ENCODE measurements at regions not wholly inside any gene's neighbourhood (a gene's known extent, or its start where the extent isn't known, plus 50 kb on each side); places are given as distances from the start of the nearest gene placed in this dataset.

DNA sequence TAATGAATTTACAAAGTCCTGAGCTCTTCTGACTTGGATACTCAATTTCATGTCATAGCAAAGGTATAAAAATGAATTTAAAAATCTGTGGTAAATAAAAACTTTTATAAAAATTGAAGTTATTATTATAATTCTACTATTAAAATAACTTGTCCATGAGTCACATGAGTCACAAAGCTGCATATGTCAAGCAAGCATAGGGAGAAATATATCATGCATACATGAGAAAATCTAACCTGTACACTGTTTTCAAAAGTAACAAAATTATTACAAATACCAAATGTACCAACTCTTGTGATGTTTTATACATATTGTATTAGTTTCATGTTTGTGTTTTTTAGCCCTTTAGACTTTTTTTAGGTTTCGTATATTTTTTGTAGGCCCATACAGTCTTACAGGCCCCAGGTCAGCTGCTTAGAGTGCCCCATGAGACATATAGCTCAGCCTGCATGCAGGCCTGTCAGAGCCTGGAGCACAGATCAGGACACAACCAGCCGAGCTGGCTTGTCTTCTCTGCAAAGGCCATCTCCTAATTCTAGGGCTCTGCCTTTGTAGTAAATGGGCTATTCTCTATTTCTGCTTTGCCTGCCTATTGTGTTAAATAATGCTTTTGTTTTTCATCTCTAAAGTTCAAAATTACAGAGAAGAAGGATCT lies 818.7 kb upstream of the TENM3 start:
- no peak for DNase-seq

DNA sequence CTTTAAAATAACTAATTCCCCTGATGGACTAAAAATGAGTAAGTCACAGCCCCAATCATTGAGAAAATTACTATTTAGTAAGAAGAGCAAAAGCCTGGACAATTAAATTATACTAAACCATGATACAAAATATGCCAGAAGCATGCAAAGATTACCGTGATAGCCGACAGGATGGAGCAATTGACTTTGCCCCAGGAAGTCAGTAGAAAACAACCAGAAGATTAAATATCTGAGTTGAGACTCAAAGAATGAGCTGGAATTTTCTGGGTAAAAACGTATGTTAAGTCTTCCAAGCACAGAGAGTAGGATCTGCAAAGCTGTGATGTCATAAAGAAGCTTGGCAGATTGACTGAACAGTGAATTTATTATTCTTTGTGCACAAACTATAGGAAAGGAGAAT lies 816.1 kb upstream of the TENM3 start:
- no peak for DNase-seq

DNA sequence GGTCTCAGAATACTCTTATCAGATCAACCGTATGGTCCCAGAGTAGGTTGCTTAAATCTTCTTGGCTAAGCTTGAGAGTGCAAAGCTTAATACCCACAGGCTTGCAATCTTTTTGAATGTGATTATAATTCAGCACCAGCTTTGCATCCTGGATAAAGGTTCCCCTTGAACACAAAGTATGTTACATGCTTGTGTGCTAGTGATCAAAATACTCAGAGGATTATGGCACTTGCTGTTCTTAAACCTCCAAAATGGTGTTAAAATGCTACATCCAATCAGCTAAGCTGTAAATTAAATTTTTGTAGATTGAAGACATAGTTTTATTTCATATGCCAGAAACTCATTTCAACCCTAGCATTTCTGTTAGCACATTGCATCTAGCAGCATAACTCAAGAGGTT lies 812.2 kb upstream of the TENM3 start:
- DNase-seq: no peak

DNA sequence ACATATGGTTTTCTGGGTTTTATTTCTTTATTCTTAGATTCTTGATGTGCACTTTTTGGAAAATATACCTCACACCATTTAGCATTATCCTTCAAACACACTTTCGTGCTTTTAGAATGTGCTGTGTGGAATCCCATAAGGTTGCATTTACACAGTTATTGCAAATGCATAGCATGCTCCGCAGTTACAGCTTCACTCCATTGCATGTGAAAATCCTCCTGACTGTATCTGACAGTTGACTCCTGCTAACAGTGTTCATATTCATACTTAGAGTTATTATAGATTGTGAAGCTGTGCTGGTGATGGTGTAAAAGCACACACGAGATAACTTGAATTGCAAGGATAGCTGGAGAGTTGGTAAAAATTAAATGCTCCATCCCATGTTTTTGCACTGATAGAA lies 811.5 kb upstream of the TENM3 start:
- no peak for DNase-seq

GRCh38 chr4:181432335-181432734 lies 810.9 kb upstream of the TENM3 start:
- DNase-seq: no peak

DNA sequence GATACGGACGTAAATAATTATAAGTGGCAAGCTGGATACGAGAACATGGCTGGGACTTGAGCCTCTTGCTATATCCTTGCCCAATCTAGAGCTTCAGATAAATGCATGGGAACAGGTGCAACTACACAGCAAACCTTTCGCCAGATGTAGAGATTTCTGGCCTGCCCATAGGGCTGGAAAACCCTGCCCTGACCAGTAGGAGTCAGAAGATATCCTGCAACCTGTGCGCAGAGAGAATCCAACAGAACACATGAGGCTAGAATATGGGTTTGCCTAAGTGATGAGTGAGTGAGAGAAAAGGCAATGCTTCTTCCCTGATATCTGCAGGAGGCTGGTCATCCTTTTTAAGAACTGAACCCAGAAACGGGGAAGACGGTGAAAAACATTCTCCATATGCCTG lies 805.3 kb upstream of the TENM3 start:
- no peak for DNase-seq

DNA sequence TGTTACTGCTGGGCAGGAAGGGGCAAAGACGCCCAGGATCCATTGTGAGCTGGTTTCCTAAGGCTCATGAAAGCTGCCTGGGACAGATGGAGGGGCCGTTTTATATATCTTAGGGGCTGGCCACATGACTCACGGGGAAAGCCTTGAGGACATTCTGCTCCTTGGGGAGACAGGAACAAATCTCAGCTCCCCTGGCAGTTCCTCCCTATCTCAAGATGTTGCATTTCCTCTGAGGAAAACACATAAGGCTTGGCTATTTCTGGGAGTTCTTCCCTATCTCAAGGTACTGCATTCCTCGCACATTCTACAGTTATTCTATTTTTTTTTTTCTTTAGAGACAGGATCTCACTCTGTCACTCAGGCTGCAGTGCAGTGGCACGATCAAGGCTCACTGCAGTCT lies 804.6 kb upstream of the TENM3 start:
- DNase-seq: no peak

GRCh38 chr4:181443021-181443420 lies 800.2 kb upstream of the TENM3 start:
- no peak for DNase-seq

DNA sequence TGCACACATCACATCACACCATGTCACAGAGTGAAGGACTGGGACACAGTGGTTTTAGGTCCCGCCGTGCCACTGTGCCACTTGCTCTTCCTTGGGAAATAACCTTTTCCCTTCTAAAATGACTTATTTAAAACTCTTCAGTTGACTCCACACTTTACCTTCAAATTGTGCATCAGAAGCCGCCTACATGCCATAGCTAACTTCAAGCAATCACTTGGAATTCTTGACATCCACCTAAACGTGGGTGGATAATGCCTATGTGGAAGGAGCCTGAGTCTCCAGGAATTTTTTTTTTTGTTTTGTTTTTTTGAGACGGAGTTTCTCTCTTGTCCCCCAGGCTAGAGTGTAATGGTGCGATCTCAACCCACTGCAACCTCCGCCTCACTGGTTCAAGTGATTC lies 777.4 kb upstream of the TENM3 start:
- DNase-seq: no peak

DNA sequence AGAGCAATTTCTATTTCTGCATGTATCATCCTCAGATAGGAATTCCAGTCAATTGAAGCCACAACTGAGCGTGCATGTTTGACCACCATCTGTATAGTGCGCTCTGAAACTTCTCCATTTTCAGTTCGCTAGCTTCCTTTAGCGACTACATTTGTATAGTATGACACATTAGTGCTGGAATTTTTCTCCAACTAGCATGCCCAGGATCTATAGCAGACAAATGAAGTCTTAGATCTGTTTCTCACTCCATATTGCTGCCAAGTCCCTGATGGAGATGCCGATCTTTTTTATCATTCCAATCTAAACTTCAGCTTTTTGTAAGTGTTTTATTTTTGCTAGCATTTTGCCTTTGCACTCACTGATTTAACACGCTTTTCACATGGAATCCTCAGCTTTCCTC lies 774.8 kb upstream of the TENM3 start:
- no peak for DNase-seq

DNA sequence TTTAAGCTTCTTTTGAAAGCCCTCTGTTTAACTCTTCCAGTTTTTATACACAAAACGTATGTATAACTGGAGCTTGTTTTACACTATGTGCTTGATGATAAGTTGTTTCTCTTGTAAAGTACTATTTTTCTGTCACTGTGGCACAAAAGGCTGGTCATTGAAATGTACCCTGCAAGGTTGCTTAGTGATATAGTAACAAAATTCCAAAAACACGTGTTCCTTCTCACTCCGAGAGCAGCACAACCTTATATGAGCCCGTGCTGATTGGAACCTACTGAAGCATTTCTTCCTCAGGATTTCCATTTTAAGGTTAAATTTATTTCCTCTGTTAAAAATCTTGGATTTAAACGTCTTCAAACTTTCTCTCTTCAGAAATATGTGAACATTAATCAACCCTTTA lies 772.9 kb upstream of the TENM3 start:
- no peak for DNase-seq

DNA sequence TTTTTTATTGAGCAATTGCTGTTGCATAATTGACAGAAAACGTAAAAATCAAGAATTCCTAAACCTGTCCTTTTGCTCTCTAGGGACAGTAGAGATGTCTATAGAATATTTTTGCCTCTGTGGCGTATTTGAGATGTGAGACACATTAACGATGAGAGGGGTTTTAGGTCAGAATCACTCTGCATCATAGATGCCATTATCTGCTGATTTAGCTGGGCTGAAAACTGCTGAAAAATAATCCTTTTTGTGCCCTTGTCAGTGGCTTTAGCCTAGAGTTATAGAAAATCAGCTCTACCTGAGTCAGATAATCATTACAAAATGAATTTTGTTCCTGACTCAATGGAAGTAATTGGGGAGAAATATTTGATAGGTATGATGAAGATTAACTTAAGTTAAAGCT lies 767.8 kb upstream of the TENM3 start:
- DNase-seq: no peak

DNA sequence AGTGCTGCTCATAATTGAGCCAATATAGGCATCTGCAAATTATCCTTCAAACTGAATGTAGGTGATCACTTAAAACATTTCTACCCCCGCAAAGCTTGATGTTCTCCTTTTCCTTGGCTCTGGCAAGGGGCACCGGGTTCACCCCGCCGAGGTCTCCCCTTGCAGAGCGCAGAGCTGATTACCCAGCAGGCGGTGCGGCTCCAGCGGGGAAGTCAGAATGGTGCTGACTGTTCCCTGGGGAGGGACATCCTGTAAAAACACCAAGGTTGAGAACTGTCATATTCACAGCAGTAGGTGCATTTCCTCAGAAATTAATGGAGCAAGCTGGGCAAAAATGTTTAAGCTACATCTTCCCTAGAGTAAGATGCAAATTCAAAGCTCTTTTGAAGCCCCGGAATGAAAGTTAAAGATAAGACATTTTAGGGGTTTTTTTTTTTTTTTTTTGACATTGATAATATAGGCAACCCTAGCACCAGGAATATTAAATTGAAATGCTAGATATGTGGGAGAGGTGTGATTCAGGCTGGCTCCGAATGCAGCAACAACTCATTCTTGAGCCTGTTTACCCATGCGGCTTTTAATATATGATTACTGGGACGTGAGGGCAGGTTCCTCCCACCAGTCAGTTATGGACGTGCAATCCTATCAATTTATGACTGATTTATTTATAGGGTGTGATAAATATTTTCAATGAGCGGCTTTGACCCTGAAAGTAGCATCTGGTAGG lies 767.3 kb upstream of the TENM3 start:
- DNase-seq: no peak

DNA sequence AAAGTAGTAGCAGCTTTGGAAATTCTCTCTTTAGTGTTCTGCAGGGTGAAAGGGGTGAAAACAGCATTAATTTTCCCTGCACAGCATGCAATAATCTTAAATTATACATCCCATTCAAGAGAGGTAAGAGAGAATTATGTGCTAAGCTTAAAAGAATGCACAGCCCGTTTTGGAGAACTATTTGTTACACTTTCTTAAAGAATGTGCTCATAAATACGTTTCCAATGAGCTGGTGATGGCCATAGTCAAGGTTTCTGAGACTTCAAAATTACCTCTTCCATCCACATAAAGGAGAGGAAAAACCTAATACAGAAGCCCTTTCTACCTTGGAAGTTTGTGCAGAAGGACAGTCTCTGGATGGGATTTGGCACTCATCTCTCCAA lies 766.7 kb upstream of the TENM3 start:
- DNase-seq: no peak

DNA sequence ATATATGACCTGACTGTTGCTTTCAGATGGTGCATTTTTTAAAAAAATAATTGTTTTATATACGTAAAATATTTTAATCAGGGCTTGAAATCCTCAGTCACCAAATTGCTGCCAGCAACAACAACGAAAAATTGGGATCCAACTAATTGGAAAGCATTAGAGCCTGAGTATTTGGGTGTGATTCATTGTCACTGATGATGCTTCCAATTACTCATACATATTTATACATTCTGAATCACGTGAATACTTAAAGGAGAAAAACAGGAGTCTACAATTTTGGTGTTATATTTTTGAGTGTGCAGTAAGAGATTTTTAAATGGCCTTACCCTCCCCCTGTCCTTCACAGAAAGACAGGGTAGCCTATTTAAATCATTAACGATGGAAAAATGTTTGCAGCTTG lies 765.6 kb upstream of the TENM3 start:
- no peak for DNase-seq

- DNase-seq: no peak
Measured at GRCh38 chr4:181478656-181479055, 764.5 kb upstream of the TENM3 start.

GRCh38 chr4:181479141-181479540 lies 764.1 kb upstream of the TENM3 start:
- DNase-seq: no peak

DNA sequence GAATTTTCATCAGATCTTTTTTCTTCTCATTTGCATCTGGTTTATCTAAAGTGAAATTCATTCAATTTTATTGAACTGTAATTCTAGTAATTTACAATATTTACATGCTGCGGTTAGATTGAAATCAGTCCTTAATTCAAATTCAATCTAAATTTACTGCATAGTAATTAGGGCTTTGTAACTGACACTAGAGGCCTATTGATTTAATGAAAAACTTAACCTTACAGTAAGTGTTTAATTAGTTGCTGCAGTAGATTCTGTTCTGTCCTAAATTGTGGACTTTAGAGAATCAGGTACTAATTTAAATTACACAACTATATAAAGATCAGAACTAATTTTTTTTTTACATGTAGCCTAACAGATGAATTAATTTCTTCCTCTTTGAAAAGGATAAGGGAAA lies 758.8 kb upstream of the TENM3 start:
- DNase-seq: no peak

DNA sequence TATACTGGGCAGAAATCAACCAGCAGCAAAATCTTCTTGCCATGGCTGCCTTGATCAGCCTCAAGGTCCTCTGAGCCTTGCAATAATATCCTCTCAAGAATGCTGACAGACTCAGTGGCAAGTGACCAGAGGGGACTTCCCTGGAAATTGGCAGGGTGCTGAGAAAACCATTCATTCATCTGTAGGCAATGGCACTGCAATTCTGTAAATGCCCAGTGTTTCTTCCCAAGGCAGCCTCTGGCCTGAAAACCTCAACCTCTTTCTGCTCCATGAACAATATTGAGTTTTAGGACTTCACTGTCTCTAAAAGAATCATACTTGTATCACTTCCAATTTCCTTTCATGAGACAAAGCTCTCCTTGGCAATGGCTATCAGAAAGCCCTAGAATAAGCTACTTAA lies 754.3 kb upstream of the TENM3 start:
- no peak for DNase-seq

- no peak for DNase-seq
Measured at GRCh38 chr4:181498148-181498547, 745.1 kb upstream of the TENM3 start.

GRCh38 chr4:181502611-181503010 lies 740.6 kb upstream of the TENM3 start:
- no peak for DNase-seq

DNA sequence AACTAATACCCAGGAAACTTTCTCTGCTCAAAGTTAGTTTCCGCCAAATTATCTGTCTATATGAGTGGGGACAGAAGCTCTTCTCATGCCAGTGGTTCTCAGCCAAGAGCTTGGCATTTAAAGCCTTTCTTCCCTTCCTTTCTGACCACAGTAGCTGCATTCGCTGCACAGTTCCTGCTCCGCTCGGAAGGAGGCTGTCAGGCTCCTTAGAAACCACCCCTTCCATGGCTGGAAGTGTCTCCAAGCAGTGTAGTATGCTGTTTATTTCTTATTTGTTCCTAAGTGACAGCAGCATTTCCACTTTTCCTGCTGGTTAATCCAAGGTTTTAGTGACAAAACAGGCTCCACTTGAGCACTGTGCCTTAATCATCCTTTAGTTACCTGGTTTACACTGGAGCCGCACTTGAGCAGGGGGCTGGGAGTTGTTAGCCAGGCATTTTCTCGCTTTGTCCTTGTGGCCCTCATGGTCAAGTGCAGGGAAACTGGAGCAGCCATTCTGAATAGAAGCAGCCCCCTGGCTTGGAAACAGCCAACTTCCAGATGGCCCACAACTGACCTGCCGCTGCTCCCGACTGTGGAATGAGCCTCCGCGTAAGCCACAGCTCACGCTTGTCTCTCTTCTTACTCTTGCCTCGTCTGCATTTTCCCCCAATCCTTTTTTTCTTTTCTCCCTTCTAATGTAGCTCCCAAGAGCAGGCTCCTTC lies 739.4 kb upstream of the TENM3 start:
- no peak for DNase-seq

GRCh38 chr4:181504924-181505323 lies 738.3 kb upstream of the TENM3 start:
- DNase-seq: no peak

- no peak for DNase-seq
Measured at GRCh38 chr4:181507180-181507835, 735.9 kb upstream of the TENM3 start.

Data from left hindlimb (tissue), 1 donor.